K562 (cell line): ENCODE measurements at regions not wholly inside any gene's neighbourhood (a gene's known extent, or its start where the extent isn't known, plus 50 kb on each side); places are given as distances from the start of the nearest gene placed in this dataset.

Source experiments
- ATAC-seq: fragments of 200-7000 bp; cut with Tn5 transposase; 3 replicates; pipeline ENCODE4 v1.9.1; 2020; ENCODE audit warnings: moderate library complexity
- BruUV-seq: library from RNA; stranded (reverse); fragments of 400-500 nt; replicated peaks from 2 replicates; lab custom pipeline; 2021; lab: Mats Ljungman, UMichigan
- CTCF ChIA-PET: fragments of 300-600 bp; formaldehyde crosslinking; extraction: SDS; loops from one replicate; lab custom pipeline; 2021; ENCODE audit warnings: low intra/inter-chr PET ratio; lab: Yijun Ruan, JAX
- POLR2A ChIA-PET: fragments of 300-600, 350-650 bp; sonication (Branson Sonifier 250); formaldehyde crosslinking; extraction: SDS; loops from one replicate; lab custom pipeline; 2021; ENCODE audit warnings: antibody characterized with exemption, inconsistent platforms; lab: Yijun Ruan, JAX
- DNase-seq, 4 experiments: peaks; one replicate each; pipeline versions ENCODE4 v3.0.0 to v3.0.0-alpha.2; 2011 to 2018; ENCODE audit warnings: low spot score in 3 of 4, mixed read lengths in 3 of 4; ENCODE audit errors: extremely low read depth in 1 of 4
- FAIRE-seq: peaks from 2 replicates; lab custom pipeline; 2011; peaks lifted over from hg19 to GRCh38; lab: Jason Lieb, UNC
- H2AFZ ChIP-seq: 2 replicates; pipeline ENCODE4 v1.6.0; 2011; ENCODE audit warnings: low read depth, low read length, control low read depth, inconsistent platforms
- H3K27ac ChIP-seq: fragments of 200-600 bp; 3 replicates; pipeline ENCODE4 v1.8.0; 2011; ENCODE audit warnings: low read depth, mild to moderate bottlenecking, control low read depth, inconsistent platforms, low read length, moderate library complexity, mixed read lengths; ENCODE audit errors: extremely low read depth
- H3K27me3 ChIP-seq, 2 experiments: fragments of 300-600 bp in 1 of 2; 2 replicates in 1 of 2; 3 replicates in 1 of 2; pipeline versions ENCODE4 v1.6.0 to v1.8.0; 2011; ENCODE audit warnings: inconsistent platforms in 2 of 2, low read length in 2 of 2, mild to moderate bottlenecking in 1 of 2, mixed read lengths in 1 of 2, moderate library complexity in 1 of 2; ENCODE audit not compliant: control insufficient read depth in 2 of 2, insufficient read depth in 2 of 2
- H3K36me3 ChIP-seq: fragments of 300-600 bp; 3 replicates; pipeline ENCODE4 v1.8.0; 2011; ENCODE audit warnings: mild to moderate bottlenecking, low read length, inconsistent platforms; ENCODE audit not compliant: control insufficient read depth, insufficient read depth
- H3K4me1 ChIP-seq, 2 experiments: fragments of 200-600 bp in 1 of 2; replicated peaks in 1 of 2; 2 replicates in 1 of 2; 3 replicates in 1 of 2; pipeline versions ENCODE4 v1.5.1 to v1.8.0; 2011; ENCODE audit warnings: inconsistent platforms in 2 of 2, low read length in 2 of 2, mild to moderate bottlenecking in 1 of 2, mixed read lengths in 1 of 2, moderate library complexity in 1 of 2; ENCODE audit not compliant: control insufficient read depth in 2 of 2, insufficient read depth in 2 of 2
- H3K4me2 ChIP-seq: 2 replicates; pipeline ENCODE4 v1.6.1; 2011; ENCODE audit warnings: low read length, control low read depth, inconsistent platforms, mixed read lengths; ENCODE audit not compliant: insufficient read depth
- H3K4me3 ChIP-seq: fragments of 200-600 bp; sonication (generic), shearing (Covaris generic); 2 replicates; pipeline ENCODE4 v1.5.1; 2016; ENCODE audit warnings: control low read depth, inconsistent platforms
- H3K79me2 ChIP-seq: fragments of 200-600 bp; 3 replicates; pipeline ENCODE4 v1.8.0; 2011; ENCODE audit warnings: low read length, inconsistent platforms; ENCODE audit not compliant: control insufficient read depth, insufficient read depth
- H3K9ac ChIP-seq, 2 experiments: 2 replicates each; pipeline versions ENCODE4 v1.6.0 to v1.6.1; 2011; ENCODE audit warnings: low read depth in 2 of 2, low read length in 2 of 2, control low read depth in 1 of 2, inconsistent platforms in 1 of 2, mild to moderate bottlenecking in 1 of 2, mixed read lengths in 1 of 2; ENCODE audit not compliant: insufficient read depth in 1 of 2
- H3K9me1 ChIP-seq: one replicate; pipeline ENCODE4 v1.6.0; 2011; ENCODE audit warnings: inconsistent platforms, mild to moderate bottlenecking, low read length, moderate library complexity; ENCODE audit not compliant: control insufficient read depth, insufficient read depth
- H3K9me3 ChIP-seq: replicated peaks from 2 replicates; pipeline ENCODE4 v1.5.1; 2011; ENCODE audit warnings: low read depth, low read length, inconsistent platforms; ENCODE audit not compliant: control insufficient read depth, insufficient read depth
- H4K20me1 ChIP-seq: replicated peaks from 2 replicates; pipeline ENCODE4 v1.6.1; 2011; ENCODE audit warnings: low read length, inconsistent platforms, mixed read lengths; ENCODE audit not compliant: control insufficient read depth, insufficient read depth
- CBFA2T2 ChIP-seq: fragments of 450-650 bp; conservative IDR thresholded peaks from 2 replicates; pipeline ENCODE4 v1.6.1; 2017; ENCODE audit warnings: mild to moderate bottlenecking
- ILK ChIP-seq: fragments of 450-650 bp; IDR thresholded peaks from 2 replicates; pipeline ENCODE4 v1.6.1; 2016; ENCODE audit warnings: missing genetic modification characterization, low read depth, mild to moderate bottlenecking, missing compliant biosample characterization, moderate library complexity, borderline replicate concordance
- PURB ChIP-seq: sonication (generic); formaldehyde crosslinking; IDR thresholded peaks from 2 replicates; pipeline ENCODE4 v1.9.0; 2021; ENCODE audit warnings: low read depth, mild to moderate bottlenecking, missing genetic modification reagents
- RAD51 ChIP-seq: fragments of 450-650 bp; IDR thresholded peaks from 2 replicates; pipeline ENCODE4 v1.7.1; 2016; ENCODE audit warnings: low read depth, mild to moderate bottlenecking, borderline replicate concordance
- TFE3 ChIP-seq: fragments of 450-650 bp; formaldehyde crosslinking; IDR thresholded peaks from 2 replicates; pipeline ENCODE4 v1.4.0; 2020; ENCODE audit warnings: mild to moderate bottlenecking, mixed read lengths
- TOE1 ChIP-seq, 2 experiments: fragments of 450-650 bp in 1 of 2; sonication (generic) in 1 of 2; formaldehyde crosslinking in 1 of 2; IDR thresholded peaks; 2 replicates each; pipeline versions ENCODE4 v1.7.1 to v1.8.0; 2016 to 2022; ENCODE audit warnings: borderline replicate concordance in 2 of 2, mild to moderate bottlenecking in 2 of 2, antibody characterized with exemption in 1 of 2, inconsistent platforms in 1 of 2, low read depth in 1 of 2, missing genetic modification reagents in 1 of 2, moderate library complexity in 1 of 2
- USF1 ChIP-seq: sonication (generic); formaldehyde crosslinking; IDR thresholded peaks from 2 replicates; pipeline ENCODE4 v1.9.0; 2022; ENCODE audit warnings: mild to moderate bottlenecking, missing genetic modification reagents
- USF2 ChIP-seq: sonication (generic); formaldehyde crosslinking; IDR thresholded peaks from 2 replicates; pipeline ENCODE4 v1.5.0; 2020; ENCODE audit warnings: missing genetic modification reagents
- WGBS: fragments of 100-300 bp; shearing (Covaris generic); methylation state at CpG from one replicate; pipeline ENCODE4 v1.1.6; 2016; ENCODE audit warnings: low coverage, mixed read lengths; ENCODE audit not compliant: insufficient coverage; ENCODE audit errors: missing lambda C conversion rate; 5-methylcytosine and 5-hydroxymethylcytosine counted together
- in situ Hi-C: fragments of 300-500 bp; cut with MboI; formaldehyde crosslinking; loops from 4 replicates; pipeline ENCODE4 v1.15.0; 2018; ENCODE audit warnings: inconsistent platforms, mixed read lengths
- intact Hi-C: fragments of 100-400 bp; cut with micrococcal nuclease; formaldehyde crosslinking; loops from 2 replicates; pipeline ENCODE4 v1.14.2; 2022

GRCh38 chr17:36851250-36851649, 86.0 kb upstream of the LHX1 start:
- Histone ChIP-seq H3K27ac (no peak overlapping the region), H2AFZ (no peak overlapping the region), H3K4me3 (no peak overlapping the region), H3K4me1 (peaks cover 0 to 6% of the 10 kb centered on the region in 2 experiments; a peak in 3 of 5 replicates), H3K9me3 (no peaks in the 10 kb centered on the region), H3K4me2 (no peak overlapping the region), H3K36me3 (no peaks in the 10 kb centered on the region), H3K9me1 (no peaks in the 10 kb centered on the region), H3K27me3 (peaks cover 6 to 20% of the 10 kb centered on the region in 2 experiments; a peak in 4 of 5 replicates), H3K79me2 (no peaks in the 10 kb centered on the region), H3K9ac (no peak overlapping the region), H4K20me1 (no peaks in the 10 kb centered on the region; the same call in 1 of the 2 replicates)
- in situ Hi-C loops, result no loop called here
- BruUV-seq, result no TSS peak
- intact Hi-C loops, result no loop called here
- DNase-seq (no peak), ATAC-seq (no peak), FAIRE-seq (no peak)
- TF ChIP-seq ILK (tag) (no peak), TOE1 (IDR thresholded peaks at IDR 0.05; ENCODE audit: borderline replicate concordance) (peak; percentile 84), TOE1 (CRISPR knock-in tag; IDR thresholded peaks at IDR 0.05; ENCODE audit: borderline replicate concordance, low read depth) (no peak), RAD51 (peak; percentile 82), CBFA2T2 (peak; percentile 43), USF2 (CRISPR knock-in tag) (peak; percentile 42), TFE3 (CRISPR knock-in tag) (peak; percentile 93), PURB (no peak), USF1 (CRISPR knock-in tag) (0 out of 2 replicates have a peak, but pooled peaks have one; percentile 17)
- POLR2A ChIA-PET, result interaction anchor here (0.6 kb wide), 1 partner anchor 197 kb away, joined by 5 read pairs; no protein-coding TSS in a partner anchor
- CTCF ChIA-PET, result no interaction called here
- 34% methylated on average over 7 of the region's 7 CpGs for WGBS
